Retinal pigment epithelial cell (primary cell): ENCODE measurements at regions not wholly inside any gene's neighbourhood (a gene's known extent, or its start where the extent isn't known, plus 50 kb on each side); places are given as distances from the start of the nearest gene placed in this dataset.

Source experiments
- DNase-seq: peaks from one replicate; pipeline ENCODE4 v3.0.0-alpha.2; 2010; ENCODE audit warnings: low read depth
- H3K4me3 ChIP-seq: 2 replicates; pipeline ENCODE4 v1.5.1; 2011; ENCODE audit warnings: mild to moderate bottlenecking, low read length, control low read depth, moderate library complexity
- TF ChIP-seq, protein P1 (sequence below): conservative IDR thresholded peaks from 2 replicates; pipeline ENCODE4 v1.5.1; 2011; ENCODE audit warnings: low read depth, low read length, control low read depth, inconsistent platforms

- no peak overlapping the region for H3K4me3 ChIP-seq
- DNase-seq, result no peak
- TF ChIP-seq, protein P1, sequence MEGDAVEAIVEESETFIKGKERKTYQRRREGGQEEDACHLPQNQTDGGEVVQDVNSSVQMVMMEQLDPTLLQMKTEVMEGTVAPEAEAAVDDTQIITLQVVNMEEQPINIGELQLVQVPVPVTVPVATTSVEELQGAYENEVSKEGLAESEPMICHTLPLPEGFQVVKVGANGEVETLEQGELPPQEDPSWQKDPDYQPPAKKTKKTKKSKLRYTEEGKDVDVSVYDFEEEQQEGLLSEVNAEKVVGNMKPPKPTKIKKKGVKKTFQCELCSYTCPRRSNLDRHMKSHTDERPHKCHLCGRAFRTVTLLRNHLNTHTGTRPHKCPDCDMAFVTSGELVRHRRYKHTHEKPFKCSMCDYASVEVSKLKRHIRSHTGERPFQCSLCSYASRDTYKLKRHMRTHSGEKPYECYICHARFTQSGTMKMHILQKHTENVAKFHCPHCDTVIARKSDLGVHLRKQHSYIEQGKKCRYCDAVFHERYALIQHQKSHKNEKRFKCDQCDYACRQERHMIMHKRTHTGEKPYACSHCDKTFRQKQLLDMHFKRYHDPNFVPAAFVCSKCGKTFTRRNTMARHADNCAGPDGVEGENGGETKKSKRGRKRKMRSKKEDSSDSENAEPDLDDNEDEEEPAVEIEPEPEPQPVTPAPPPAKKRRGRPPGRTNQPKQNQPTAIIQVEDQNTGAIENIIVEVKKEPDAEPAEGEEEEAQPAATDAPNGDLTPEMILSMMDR, result no peak
These were observed 1904.1 kb downstream of the TP53TG3F start for GRCh38 chr16:35363510-35363909.

DNA sequence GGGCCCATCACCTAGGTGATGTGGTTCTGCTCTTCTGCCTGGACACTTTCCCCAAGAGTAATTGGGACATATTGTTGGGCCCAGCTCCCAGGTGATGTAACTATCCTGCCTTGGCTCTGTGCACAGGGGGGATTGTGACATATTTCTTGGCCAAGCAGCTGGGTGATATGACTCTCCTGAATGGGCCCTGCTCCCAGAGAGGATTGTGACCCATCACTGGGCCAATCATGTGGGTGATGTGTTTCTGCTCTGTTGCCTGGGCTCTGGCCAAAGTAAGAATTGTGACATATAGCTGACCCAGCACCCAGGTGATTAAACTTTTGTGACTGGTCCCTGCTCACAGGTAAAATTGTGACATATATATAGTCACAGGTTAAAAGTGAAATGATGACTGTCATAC lies 1904.9 kb downstream of the TP53TG3F start:
- no peak for DNase-seq
- H3K4me3 ChIP-seq, result no peak overlapping the region
- TF ChIP-seq, protein P1, result no peak

GRCh38 chr16:35365675-35366074 lies 1906.3 kb downstream of the TP53TG3F start:
- TF ChIP-seq, protein P1, result no peak
- no peak overlapping the region for H3K4me3 ChIP-seq
- DNase-seq, result no peak

DNA sequence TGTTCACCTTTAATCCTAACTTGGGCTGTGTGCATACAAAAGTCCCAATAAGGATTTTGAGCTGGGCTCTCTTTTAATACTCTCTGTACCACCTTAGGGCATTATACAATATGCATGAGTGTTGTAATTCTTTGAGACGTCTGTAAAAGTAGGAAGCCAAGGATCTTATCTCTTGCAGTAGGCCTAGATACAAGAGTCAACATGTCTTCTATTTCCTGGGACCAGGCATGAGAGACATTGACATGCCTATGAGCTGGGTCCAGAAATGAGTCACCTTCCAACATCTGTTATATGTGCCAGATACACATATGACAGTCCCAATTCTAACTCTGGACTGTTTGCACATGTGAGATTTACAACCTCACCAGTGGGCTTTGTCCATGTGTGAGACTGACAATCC lies 1911.2 kb downstream of the TP53TG3F start:
- no peak for DNase-seq
- TF ChIP-seq, protein P1, result no peak
- no peak overlapping the region for H3K4me3 ChIP-seq

DNA sequence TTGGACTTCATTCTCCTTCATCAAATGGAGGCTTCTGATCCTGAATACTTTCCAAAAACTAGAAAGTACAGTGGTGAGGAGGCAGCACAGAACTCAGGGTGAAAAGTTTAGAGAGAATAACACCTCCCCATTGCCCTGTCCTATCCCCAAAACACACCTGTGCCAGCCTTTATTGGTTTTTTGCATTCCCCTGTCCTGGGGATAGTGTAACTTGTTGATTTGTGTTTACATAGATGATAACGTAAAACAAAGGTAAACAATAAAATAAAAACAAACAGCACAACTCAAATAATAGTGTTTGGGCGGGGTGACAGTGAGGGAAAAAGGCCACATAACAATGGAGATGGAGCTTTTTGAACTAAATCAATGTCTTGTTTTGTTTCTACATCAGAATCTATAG lies 1917.7 kb downstream of the TP53TG3F start:
- no peak for DNase-seq
- no peak overlapping the region for H3K4me3 ChIP-seq
- TF ChIP-seq, protein P1, result no peak

DNA sequence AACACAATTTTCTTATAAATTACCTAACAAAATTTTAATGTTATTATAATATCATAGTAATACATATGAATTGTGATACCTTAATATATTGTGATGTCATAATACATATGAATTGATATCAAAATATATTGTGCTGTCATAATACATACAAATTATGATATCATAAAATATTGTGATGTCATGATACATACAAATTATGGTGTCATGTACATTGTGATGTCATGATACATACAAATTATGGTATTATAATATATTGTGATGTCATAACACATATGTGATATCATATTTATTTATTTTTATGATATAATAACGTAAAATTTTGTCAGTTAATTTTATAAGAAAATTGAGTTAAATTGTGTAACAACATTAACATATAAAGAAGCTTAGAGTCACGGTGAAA lies 1927.2 kb downstream of the TP53TG3F start:
- TF ChIP-seq, protein P1, result no peak
- DNase-seq, result no peak
- H3K4me3 ChIP-seq, result no peak overlapping the region

DNA sequence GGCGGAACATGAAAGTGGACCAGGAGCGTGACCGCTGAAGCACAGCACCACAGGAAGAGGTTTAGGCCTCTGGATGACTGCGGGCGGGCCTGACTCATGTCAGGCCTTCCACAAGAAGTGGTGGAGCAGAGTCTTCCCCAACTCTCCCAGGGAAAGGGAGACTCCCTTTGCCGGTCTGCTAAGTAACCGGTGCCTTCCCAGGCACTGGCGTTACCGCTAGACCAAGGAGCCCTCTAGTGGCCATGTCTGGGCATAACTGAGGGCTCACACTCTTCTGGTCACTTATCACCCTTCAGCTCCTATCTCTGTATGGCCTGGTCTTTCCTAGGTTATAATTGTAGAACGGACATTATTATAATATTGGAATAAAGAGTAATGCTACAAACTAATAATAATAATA lies 1931.9 kb downstream of the TP53TG3F start:
- no peak for DNase-seq
- TF ChIP-seq, protein P1, result peak; percentile 54
- no peak overlapping the region for H3K4me3 ChIP-seq
